SU-DHL-6 (cell line): ENCODE measurements at regions not wholly inside any gene's neighbourhood (a gene's known extent, or its start where the extent isn't known, plus 50 kb on each side); places are given as distances from the start of the nearest gene placed in this dataset.

ENCODE experiments used
- EZH2phosphoT487 ChIP-seq: fragments of 200-600 bp; sonication (generic), shearing (Covaris generic); conservative IDR thresholded peaks from 2 replicates; pipeline ENCODE4 v1.6.1; 2018; ENCODE audit warnings: mild to moderate bottlenecking, antibody characterized with exemption, low read length, moderate library complexity, mixed read lengths
- TF ChIP-seq, protein P1 (sequence below): fragments of 200-600 bp; sonication (generic); IDR thresholded peaks from one replicate; pipeline ENCODE4 v1.5.1; 2017; ENCODE audit warnings: antibody characterized with exemption, mild to moderate bottlenecking, low read length, moderate library complexity; ENCODE audit not compliant: insufficient read depth, poor library complexity, severe bottlenecking

DNA sequence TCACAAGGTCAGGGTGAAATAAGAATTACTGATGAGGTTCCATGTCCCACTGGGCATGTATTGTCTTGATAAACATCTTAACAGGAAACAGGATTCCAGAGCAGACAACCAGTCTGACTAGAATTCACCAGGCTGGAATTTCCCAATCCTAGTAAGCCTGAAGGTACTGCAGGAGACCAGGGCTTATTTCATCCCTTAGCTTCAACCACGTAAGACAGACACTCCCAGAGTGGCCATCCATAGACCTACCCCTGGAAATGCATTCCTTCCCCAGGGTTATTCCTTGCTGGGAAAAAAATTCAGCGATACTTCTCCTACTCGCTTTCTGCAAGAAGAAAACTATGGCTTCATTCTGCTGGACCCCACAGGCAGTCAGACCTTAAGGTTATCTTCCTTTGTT lies 785.4 kb downstream of the NR2F1-AS1 start:
- TF ChIP-seq, protein P1, sequence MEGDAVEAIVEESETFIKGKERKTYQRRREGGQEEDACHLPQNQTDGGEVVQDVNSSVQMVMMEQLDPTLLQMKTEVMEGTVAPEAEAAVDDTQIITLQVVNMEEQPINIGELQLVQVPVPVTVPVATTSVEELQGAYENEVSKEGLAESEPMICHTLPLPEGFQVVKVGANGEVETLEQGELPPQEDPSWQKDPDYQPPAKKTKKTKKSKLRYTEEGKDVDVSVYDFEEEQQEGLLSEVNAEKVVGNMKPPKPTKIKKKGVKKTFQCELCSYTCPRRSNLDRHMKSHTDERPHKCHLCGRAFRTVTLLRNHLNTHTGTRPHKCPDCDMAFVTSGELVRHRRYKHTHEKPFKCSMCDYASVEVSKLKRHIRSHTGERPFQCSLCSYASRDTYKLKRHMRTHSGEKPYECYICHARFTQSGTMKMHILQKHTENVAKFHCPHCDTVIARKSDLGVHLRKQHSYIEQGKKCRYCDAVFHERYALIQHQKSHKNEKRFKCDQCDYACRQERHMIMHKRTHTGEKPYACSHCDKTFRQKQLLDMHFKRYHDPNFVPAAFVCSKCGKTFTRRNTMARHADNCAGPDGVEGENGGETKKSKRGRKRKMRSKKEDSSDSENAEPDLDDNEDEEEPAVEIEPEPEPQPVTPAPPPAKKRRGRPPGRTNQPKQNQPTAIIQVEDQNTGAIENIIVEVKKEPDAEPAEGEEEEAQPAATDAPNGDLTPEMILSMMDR, result no peak
- TF ChIP-seq EZH2phosphoT487, result no peak
